KMS-11 (cell line): ENCODE measurements at regions not wholly inside any gene's neighbourhood (a gene's known extent, or its start where the extent isn't known, plus 50 kb on each side); places are given as distances from the start of the nearest gene placed in this dataset.

Experiments used
- H2AFZ ChIP-seq: fragments of 200-600 bp; sonication (generic); 2 replicates; pipeline ENCODE4 v1.6.1; 2016; ENCODE audit warnings: antibody characterized with exemption, mixed run types, low read depth
- H3K27ac ChIP-seq: fragments of 200-600 bp; sonication (generic); 2 replicates; pipeline ENCODE4 v1.6.1; 2016; ENCODE audit warnings: mild to moderate bottlenecking, mixed run types
- H3K27me3 ChIP-seq: fragments of 200-600 bp; sonication (generic); 2 replicates; pipeline ENCODE4 v1.6.1; 2017; ENCODE audit warnings: mild to moderate bottlenecking, low read depth, mixed run types, moderate library complexity; ENCODE audit not compliant: insufficient read depth
- H3K36me3 ChIP-seq: fragments of 200-600 bp; sonication (generic); 2 replicates; pipeline ENCODE4 v1.6.1; 2017; ENCODE audit warnings: mild to moderate bottlenecking, mixed run types; ENCODE audit not compliant: insufficient read depth
- H3K4me1 ChIP-seq: fragments of 200-600 bp; sonication (generic); 2 replicates; pipeline ENCODE4 v1.6.1; 2016; ENCODE audit warnings: mild to moderate bottlenecking, low read depth, mixed run types; ENCODE audit not compliant: poor library complexity, severe bottlenecking
- H3K4me2 ChIP-seq: fragments of 200-600 bp; sonication (generic); 2 replicates; pipeline ENCODE4 v1.7.0; 2016; ENCODE audit warnings: mild to moderate bottlenecking, mixed run types
- H3K4me3 ChIP-seq: fragments of 200-600 bp; sonication (generic); IDR thresholded peaks from 2 replicates; pipeline ENCODE4 v1.6.1; 2017; ENCODE audit warnings: low read depth, low read length, mixed read lengths; ENCODE audit not compliant: insufficient read depth
- H3K79me2 ChIP-seq: fragments of 200-600 bp; sonication (generic); 2 replicates; pipeline ENCODE4 v1.6.1; 2016; ENCODE audit warnings: low read depth, mixed run types; ENCODE audit not compliant: insufficient read depth
- H3K9ac ChIP-seq: fragments of 200-600 bp; sonication (generic); 2 replicates; pipeline ENCODE4 v1.6.1; 2016; ENCODE audit warnings: mild to moderate bottlenecking, mixed run types
- H4K20me1 ChIP-seq: fragments of 200-600 bp; sonication (generic); 2 replicates; pipeline ENCODE4 v1.6.1; 2016; ENCODE audit warnings: mild to moderate bottlenecking, mixed run types; ENCODE audit not compliant: insufficient read depth
- TF ChIP-seq, protein P1 (sequence below): fragments of 200-600 bp; sonication (generic); conservative IDR thresholded peaks from 2 replicates; pipeline ENCODE4 v1.6.1; 2017; ENCODE audit warnings: low read depth, mild to moderate bottlenecking, antibody characterized with exemption, low read length, moderate library complexity, mixed read lengths

DNA sequence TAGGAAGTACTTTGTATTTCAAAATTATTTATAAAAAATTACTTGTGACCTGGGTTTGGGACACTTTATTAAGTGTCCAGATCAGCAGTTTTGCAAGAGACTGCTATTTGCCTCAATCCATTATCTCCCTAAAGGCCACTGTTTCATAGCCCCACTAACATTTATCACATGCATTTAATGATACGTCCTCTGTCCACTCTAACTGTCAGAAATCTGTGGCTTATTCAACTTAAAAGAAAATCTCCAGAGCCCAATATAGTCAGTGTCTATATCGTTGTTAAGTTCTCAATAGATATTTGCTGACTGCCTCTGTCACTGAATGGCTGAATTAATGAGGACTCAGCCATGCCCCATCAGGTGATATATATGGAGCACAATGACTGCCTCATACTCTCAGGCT is 553.9 kb upstream of the POM121L12 start:
- no peak overlapping the region for H3K4me3 ChIP-seq
- TF ChIP-seq, protein P1, sequence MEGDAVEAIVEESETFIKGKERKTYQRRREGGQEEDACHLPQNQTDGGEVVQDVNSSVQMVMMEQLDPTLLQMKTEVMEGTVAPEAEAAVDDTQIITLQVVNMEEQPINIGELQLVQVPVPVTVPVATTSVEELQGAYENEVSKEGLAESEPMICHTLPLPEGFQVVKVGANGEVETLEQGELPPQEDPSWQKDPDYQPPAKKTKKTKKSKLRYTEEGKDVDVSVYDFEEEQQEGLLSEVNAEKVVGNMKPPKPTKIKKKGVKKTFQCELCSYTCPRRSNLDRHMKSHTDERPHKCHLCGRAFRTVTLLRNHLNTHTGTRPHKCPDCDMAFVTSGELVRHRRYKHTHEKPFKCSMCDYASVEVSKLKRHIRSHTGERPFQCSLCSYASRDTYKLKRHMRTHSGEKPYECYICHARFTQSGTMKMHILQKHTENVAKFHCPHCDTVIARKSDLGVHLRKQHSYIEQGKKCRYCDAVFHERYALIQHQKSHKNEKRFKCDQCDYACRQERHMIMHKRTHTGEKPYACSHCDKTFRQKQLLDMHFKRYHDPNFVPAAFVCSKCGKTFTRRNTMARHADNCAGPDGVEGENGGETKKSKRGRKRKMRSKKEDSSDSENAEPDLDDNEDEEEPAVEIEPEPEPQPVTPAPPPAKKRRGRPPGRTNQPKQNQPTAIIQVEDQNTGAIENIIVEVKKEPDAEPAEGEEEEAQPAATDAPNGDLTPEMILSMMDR: no peak

DNA sequence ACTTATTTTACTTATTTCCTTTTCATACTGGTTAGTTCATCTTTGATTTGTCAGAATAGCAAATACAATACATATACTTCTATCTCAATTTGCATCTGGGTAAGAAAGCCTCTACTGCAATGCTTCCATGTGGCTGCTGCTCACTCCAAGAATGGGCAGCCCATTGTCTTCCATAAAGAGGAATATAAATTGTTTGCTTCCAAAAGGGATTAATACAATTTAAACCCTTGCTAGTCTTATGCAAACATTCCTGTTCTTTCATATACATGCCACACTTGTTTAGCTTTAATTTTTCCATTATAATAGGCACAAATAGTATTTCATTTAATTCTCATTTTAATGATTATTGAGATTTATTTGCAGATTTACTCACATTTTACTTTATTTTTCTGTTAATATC is 555.4 kb upstream of the POM121L12 start:
- Histone ChIP-seq H3K4me2 (no peak overlapping the region), H3K36me3 (no peaks in the 10 kb centered on the region), H2AFZ (no peak overlapping the region), H4K20me1 (no peaks in the 10 kb centered on the region), H3K4me3 (no peak overlapping the region), H3K79me2 (no peaks in the 10 kb centered on the region; the same call in 1 of the 2 replicates), H3K27ac (no peak overlapping the region), H3K9ac (no peak overlapping the region), H3K4me1 (no peaks in the 10 kb centered on the region), H3K27me3 (no peaks in the 10 kb centered on the region)
- TF ChIP-seq, protein P1: no peak

More for the DNA sequence above, 553.9 kb upstream of the POM121L12 start:
- no peaks in the 10 kb centered on the region for H3K27me3 ChIP-seq
- no peaks in the 10 kb centered on the region for H4K20me1 ChIP-seq
- H2AFZ ChIP-seq: no peak overlapping the region
- no peaks in the 10 kb centered on the region for H3K4me1 ChIP-seq
- no peak overlapping the region for H3K27ac ChIP-seq
- H3K36me3 ChIP-seq: no peaks in the 10 kb centered on the region
- H3K79me2 ChIP-seq: no peaks in the 10 kb centered on the region
- no peak overlapping the region for H3K4me2 ChIP-seq
- H3K9ac ChIP-seq: no peak overlapping the region

DNA sequence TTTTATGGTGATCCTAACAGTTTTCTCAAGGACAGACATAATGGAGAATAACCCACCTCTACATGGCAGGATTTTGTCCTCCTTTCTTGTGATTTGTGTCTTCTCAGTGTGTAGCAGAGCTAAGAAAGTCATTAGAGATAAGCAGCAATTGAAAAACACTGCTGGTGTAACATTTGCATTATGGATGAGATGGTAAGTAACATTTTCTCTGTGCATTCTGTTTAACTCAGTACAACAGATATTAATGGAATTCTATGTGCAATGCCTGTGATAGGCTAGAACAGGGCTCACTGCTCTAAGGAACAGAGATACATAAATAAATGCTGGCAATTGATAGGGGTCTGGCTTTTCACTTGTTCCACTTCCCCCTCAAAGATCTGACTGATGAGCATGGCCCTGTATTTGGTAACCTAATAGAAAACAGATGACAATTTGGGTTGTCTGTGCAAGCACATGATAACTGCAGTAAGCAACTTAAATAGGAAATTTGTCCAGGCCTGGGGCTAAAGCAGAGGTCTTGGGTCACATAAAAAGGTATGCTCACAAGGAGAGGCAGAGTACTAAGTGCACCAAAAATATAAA is 560.3 kb upstream of the POM121L12 start:
- Histone ChIP-seq H3K27me3 (no peaks in the 10 kb centered on the region), H3K4me3 (no peak overlapping the region), H3K36me3 (no peaks in the 10 kb centered on the region), H3K4me1 (no peaks in the 10 kb centered on the region), H3K79me2 (no peaks in the 10 kb centered on the region; the same call in 1 of the 2 replicates), H4K20me1 (no peaks in the 10 kb centered on the region), H2AFZ (no peak overlapping the region), H3K9ac (no peak overlapping the region), H3K27ac (no peak overlapping the region), H3K4me2 (no peak overlapping the region)
- TF ChIP-seq, protein P1: no peak

DNA sequence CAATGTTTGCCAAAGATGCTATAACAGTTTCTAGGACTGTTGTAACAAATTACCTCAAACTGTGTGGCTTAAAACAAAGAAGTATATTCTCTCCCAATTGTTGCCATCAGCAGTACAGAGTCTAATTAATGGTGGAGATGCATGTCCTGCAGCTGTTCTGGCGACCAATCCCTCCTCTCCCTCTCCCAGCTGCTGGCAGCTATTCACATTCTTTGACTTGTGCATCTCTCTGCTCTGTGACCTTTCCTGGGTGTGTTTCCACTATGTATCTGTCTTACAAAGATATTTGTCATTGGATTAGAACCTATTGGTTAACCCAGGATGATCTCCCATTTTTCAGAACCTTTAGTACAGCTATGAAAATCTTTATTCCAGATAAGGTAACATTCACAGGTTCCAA is 561.7 kb upstream of the POM121L12 start:
- H3K36me3 ChIP-seq: no peaks in the 10 kb centered on the region
- no peak overlapping the region for H3K4me3 ChIP-seq
- no peaks in the 10 kb centered on the region; the same call in 1 of the 2 replicates for H3K79me2 ChIP-seq
- H3K27ac ChIP-seq: no peak overlapping the region
- H3K4me2 ChIP-seq: no peak overlapping the region
- H3K9ac ChIP-seq: no peak overlapping the region
- no peaks in the 10 kb centered on the region for H3K4me1 ChIP-seq
- TF ChIP-seq, protein P1: no peak
- no peaks in the 10 kb centered on the region for H4K20me1 ChIP-seq
- no peak overlapping the region for H2AFZ ChIP-seq
- H3K27me3 ChIP-seq: no peaks in the 10 kb centered on the region
